SK-N-SH treated with all-trans-retinoic acid at 6 μM for 48 hours (cell line): ENCODE measurements at regions not wholly inside any gene's neighbourhood (a gene's known extent, or its start where the extent isn't known, plus 50 kb on each side); places are given as distances from the start of the nearest gene placed in this dataset.
"Not testable (repeated sequence)": the region's sequence is repeated elsewhere in the genome, so short reads cannot be mapped to it uniquely, and the experiment has no call there.

ENCODE experiments used
- ATAC-seq: fragments of 200-7000 bp; cut with Tn5 transposase; 3 replicates; pipeline ENCODE4 v1.9.1; 2020; ENCODE audit warnings: mild to moderate bottlenecking, moderate library complexity
- ARNTL ChIP-seq: fragments of 450-650 bp; formaldehyde crosslinking; IDR thresholded peaks from 2 replicates; pipeline ENCODE4 v1.5.0; 2020; ENCODE audit warnings: low read depth, mild to moderate bottlenecking, moderate library complexity, borderline replicate concordance
- BACH2 ChIP-seq: fragments of 250-450 bp; sonication (Bioruptor Pico); IDR thresholded peaks from 2 replicates; pipeline ENCODE4 v1.9.0; 2021; ENCODE audit warnings: mild to moderate bottlenecking, borderline replicate concordance
- CSDC2 ChIP-seq: fragments of 250-450 bp; sonication (Bioruptor Pico); IDR thresholded peaks from 2 replicates; pipeline ENCODE4 v1.5.0; 2020; ENCODE audit warnings: mild to moderate bottlenecking, moderate library complexity
- ESRRG ChIP-seq: fragments of 250-450 bp; sonication (Bioruptor Pico); IDR thresholded peaks from 2 replicates; pipeline ENCODE4 v1.6.1; 2021; ENCODE audit warnings: mild to moderate bottlenecking
- GLIS3 ChIP-seq: fragments of 250-450 bp; sonication (Bioruptor Pico); IDR thresholded peaks from 2 replicates; pipeline ENCODE4 v1.5.0; 2020; ENCODE audit warnings: mild to moderate bottlenecking, moderate library complexity
- ISL1 ChIP-seq: fragments of 250-450 bp; sonication (Bioruptor Pico); IDR thresholded peaks from 2 replicates; pipeline ENCODE4 v2.1.2; 2022; ENCODE audit warnings: mild to moderate bottlenecking, moderate library complexity
- OSR1 ChIP-seq: fragments of 250-450 bp; sonication (Bioruptor Pico); IDR thresholded peaks from 2 replicates; pipeline ENCODE4 v1.8.0; 2022; ENCODE audit warnings: moderate library complexity, mild to moderate bottlenecking, inconsistent platforms
- POU6F1 ChIP-seq: fragments of 250-450 bp; sonication (Bioruptor Pico); IDR thresholded peaks from 2 replicates; pipeline ENCODE4 v1.8.0; 2021; ENCODE audit warnings: low read depth, mild to moderate bottlenecking, moderate library complexity, borderline replicate concordance
- PPARA ChIP-seq: fragments of 250-450 bp; sonication (Bioruptor Pico); IDR thresholded peaks from 2 replicates; pipeline ENCODE4 v1.5.0; 2020; ENCODE audit warnings: mild to moderate bottlenecking, borderline replicate concordance
- RARB ChIP-seq: fragments of 250-450 bp; sonication (Bioruptor Pico); IDR thresholded peaks from 2 replicates; pipeline ENCODE4 v1.8.0; 2021; ENCODE audit warnings: mild to moderate bottlenecking, moderate library complexity
- SNAI2 ChIP-seq: fragments of 250-450 bp; sonication (Bioruptor Pico); IDR thresholded peaks from 2 replicates; pipeline ENCODE4 v1.5.0; 2020; ENCODE audit warnings: mild to moderate bottlenecking, moderate library complexity
- TCF4 ChIP-seq: fragments of 250-450 bp; sonication (Bioruptor Pico); IDR thresholded peaks from 2 replicates; pipeline ENCODE4 v1.8.0; 2021; ENCODE audit warnings: mild to moderate bottlenecking, moderate library complexity, borderline replicate concordance
- TOX ChIP-seq: fragments of 250-450 bp; sonication (Bioruptor Pico); IDR thresholded peaks from 2 replicates; pipeline ENCODE4 v1.8.0; 2021; ENCODE audit warnings: mild to moderate bottlenecking, moderate library complexity, borderline replicate concordance
- ZC3H10 ChIP-seq: fragments of 250-450 bp; sonication (Bioruptor Pico); IDR thresholded peaks from 2 replicates; pipeline ENCODE4 v1.5.1; 2021; ENCODE audit warnings: mild to moderate bottlenecking, moderate library complexity
- ZFP3 ChIP-seq: fragments of 250-450 bp; sonication (Bioruptor Pico); IDR thresholded peaks from 2 replicates; pipeline ENCODE4 v1.5.0; 2020; ENCODE audit warnings: mild to moderate bottlenecking, moderate library complexity
- ZFP30 ChIP-seq: fragments of 450-650 bp; formaldehyde crosslinking; IDR thresholded peaks from 2 replicates; pipeline ENCODE4 v1.5.0; 2022; ENCODE audit warnings: mild to moderate bottlenecking, moderate library complexity
- ZNF565 ChIP-seq: fragments of 450-650 bp; formaldehyde crosslinking; conservative IDR thresholded peaks from 2 replicates; pipeline ENCODE4 v1.5.0; 2020; ENCODE audit warnings: low read depth, mild to moderate bottlenecking, moderate library complexity
- ZNF70 ChIP-seq: fragments of 450-650 bp; formaldehyde crosslinking; IDR thresholded peaks from 2 replicates; pipeline ENCODE4 v1.5.0; 2020; ENCODE audit warnings: mild to moderate bottlenecking, moderate library complexity
- ZNF8 ChIP-seq: fragments of 450-650 bp; formaldehyde crosslinking; IDR thresholded peaks from 2 replicates; pipeline ENCODE4 v1.5.0; 2020; ENCODE audit warnings: mild to moderate bottlenecking, moderate library complexity
- TF ChIP-seq, protein P1 (sequence below): fragments of 250-450 bp; sonication (Bioruptor Pico); IDR thresholded peaks from 2 replicates; pipeline ENCODE4 v1.5.0; 2020; ENCODE audit warnings: mild to moderate bottlenecking, moderate library complexity
- TF ChIP-seq, protein P2 (sequence below): fragments of 250-450 bp; sonication (Bioruptor Pico); IDR thresholded peaks from 2 replicates; pipeline ENCODE4 v1.8.0; 2020; ENCODE audit warnings: mild to moderate bottlenecking, moderate library complexity, borderline replicate concordance
- TF ChIP-seq, protein P3 (sequence below): fragments of 250-450 bp; sonication (Bioruptor Pico); IDR thresholded peaks from 2 replicates; pipeline ENCODE4 v1.5.1; 2020; ENCODE audit warnings: low read depth, mild to moderate bottlenecking, moderate library complexity

DNA sequence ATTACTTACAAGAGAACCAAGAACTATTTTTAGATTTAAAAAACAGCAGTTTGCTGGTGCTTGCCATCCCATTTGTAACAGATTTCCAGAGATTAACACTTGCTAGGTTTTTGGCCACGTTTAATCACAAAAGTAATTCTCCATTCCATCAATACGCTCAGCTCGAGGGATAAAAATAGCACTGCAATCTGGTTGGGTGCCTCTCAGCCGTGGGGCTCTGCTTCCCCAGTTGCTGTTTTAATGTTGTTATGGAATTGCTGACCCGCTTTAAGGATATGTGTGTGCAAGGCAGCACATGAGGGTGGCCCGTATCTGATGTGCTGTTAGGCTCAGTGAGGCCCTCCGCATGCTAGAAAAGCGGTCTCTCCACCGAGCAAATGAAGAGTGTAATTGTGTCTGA is 222.2 kb upstream of the TMEM260 start (continued):
- TF ChIP-seq, protein P1, sequence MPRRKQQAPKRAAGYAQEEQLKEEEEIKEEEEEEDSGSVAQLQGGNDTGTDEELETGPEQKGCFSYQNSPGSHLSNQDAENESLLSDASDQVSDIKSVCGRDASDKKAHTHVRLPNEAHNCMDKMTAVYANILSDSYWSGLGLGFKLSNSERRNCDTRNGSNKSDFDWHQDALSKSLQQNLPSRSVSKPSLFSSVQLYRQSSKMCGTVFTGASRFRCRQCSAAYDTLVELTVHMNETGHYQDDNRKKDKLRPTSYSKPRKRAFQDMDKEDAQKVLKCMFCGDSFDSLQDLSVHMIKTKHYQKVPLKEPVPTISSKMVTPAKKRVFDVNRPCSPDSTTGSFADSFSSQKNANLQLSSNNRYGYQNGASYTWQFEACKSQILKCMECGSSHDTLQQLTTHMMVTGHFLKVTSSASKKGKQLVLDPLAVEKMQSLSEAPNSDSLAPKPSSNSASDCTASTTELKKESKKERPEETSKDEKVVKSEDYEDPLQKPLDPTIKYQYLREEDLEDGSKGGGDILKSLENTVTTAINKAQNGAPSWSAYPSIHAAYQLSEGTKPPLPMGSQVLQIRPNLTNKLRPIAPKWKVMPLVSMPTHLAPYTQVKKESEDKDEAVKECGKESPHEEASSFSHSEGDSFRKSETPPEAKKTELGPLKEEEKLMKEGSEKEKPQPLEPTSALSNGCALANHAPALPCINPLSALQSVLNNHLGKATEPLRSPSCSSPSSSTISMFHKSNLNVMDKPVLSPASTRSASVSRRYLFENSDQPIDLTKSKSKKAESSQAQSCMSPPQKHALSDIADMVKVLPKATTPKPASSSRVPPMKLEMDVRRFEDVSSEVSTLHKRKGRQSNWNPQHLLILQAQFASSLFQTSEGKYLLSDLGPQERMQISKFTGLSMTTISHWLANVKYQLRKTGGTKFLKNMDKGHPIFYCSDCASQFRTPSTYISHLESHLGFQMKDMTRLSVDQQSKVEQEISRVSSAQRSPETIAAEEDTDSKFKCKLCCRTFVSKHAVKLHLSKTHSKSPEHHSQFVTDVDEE (CRISPR knock-in tag): no peak
- TF ChIP-seq TOX (CRISPR knock-in tag) (no peak), PPARA (CRISPR knock-in tag) (no peak), TCF4 (no peak), SNAI2 (CRISPR knock-in tag) (no peak)

DNA sequence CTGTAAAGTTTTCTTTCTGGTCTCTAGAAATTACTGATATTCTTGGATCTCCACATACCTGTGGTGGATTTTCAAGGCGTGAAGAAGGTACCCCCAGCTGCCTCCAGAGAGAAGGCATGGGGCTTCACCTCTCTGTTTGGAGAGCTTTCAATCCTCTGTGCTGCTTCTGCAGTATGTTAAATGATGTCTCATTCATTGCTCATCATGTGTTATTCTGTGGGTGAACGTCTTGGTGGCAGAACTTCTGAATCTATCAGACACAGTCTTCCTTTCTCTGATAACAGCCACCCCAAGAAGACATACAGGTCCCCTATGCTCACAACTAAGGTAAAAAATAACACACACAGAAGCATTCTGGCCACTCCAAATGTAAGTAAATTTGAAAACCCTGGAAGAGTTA is 221.3 kb upstream of the TMEM260 start:
- no peak for TF ChIP-seq ZNF565 (CRISPR knock-in tag)
- no peak for TF ChIP-seq SNAI2 (CRISPR knock-in tag)
- TF ChIP-seq GLIS3: no peak
- no peak for TF ChIP-seq ZFP30 (CRISPR knock-in tag)
- no peak for ATAC-seq

- ATAC-seq: no peak
- TF ChIP-seq RARB (CRISPR knock-in tag) (no peak), GLIS3 (no peak), TCF4 (no peak), TOX (CRISPR knock-in tag) (no peak), ZFP30 (CRISPR knock-in tag) (no peak), ZNF8 (CRISPR knock-in tag) (no peak), CSDC2 (no peak), ZFP3 (CRISPR knock-in tag) (no peak), ARNTL (CRISPR knock-in tag) (no peak), POU6F1 (CRISPR knock-in tag) (no peak), ZC3H10 (CRISPR knock-in tag) (no peak), SNAI2 (CRISPR knock-in tag) (no peak), ZNF70 (CRISPR knock-in tag) (no peak), ESRRG (CRISPR knock-in tag) (no peak), ISL1 (CRISPR knock-in tag) (no peak), BACH2 (CRISPR knock-in tag) (no peak), OSR1 (CRISPR knock-in tag) (no peak)
- TF ChIP-seq, protein P2, sequence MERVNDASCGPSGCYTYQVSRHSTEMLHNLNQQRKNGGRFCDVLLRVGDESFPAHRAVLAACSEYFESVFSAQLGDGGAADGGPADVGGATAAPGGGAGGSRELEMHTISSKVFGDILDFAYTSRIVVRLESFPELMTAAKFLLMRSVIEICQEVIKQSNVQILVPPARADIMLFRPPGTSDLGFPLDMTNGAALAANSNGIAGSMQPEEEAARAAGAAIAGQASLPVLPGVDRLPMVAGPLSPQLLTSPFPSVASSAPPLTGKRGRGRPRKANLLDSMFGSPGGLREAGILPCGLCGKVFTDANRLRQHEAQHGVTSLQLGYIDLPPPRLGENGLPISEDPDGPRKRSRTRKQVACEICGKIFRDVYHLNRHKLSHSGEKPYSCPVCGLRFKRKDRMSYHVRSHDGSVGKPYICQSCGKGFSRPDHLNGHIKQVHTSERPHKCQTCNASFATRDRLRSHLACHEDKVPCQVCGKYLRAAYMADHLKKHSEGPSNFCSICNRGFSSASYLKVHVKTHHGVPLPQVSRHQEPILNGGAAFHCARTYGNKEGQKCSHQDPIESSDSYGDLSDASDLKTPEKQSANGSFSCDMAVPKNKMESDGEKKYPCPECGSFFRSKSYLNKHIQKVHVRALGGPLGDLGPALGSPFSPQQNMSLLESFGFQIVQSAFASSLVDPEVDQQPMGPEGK (CRISPR knock-in tag): no peak
- TF ChIP-seq, protein P3, sequence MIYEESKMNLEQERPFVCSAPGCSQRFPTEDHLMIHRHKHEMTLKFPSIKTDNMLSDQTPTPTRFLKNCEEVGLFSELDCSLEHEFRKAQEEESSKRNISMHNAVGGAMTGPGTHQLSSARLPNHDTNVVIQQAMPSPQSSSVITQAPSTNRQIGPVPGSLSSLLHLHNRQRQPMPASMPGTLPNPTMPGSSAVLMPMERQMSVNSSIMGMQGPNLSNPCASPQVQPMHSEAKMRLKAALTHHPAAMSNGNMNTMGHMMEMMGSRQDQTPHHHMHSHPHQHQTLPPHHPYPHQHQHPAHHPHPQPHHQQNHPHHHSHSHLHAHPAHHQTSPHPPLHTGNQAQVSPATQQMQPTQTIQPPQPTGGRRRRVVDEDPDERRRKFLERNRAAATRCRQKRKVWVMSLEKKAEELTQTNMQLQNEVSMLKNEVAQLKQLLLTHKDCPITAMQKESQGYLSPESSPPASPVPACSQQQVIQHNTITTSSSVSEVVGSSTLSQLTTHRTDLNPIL (CRISPR knock-in tag): no peak
- TF ChIP-seq, protein P1 (CRISPR knock-in tag): no peak
- TF ChIP-seq, all 23 proteins: peak for 0
These were observed 220.6 kb upstream of the TMEM260 start for GRCh38 chr14:56358851-56359614.

- ATAC-seq: not testable (repeated sequence)
These were observed 213.9 kb upstream of the TMEM260 start for GRCh38 chr14:56365663-56366062.
